ENCODE measurements at regions not wholly inside any gene's neighbourhood (a gene's known extent, or its start where the extent isn't known, plus 50 kb on each side); places are given as distances from the start of the nearest gene placed in this dataset.

GRCh38 chr14:95597784-95598211 lies 62.9 kb downstream of the GLRX5 start:
- no peak overlapping the region for H3K4me3 ChIP-seq (ENCODE audit: low read length)
- peak overlapping the region; percentile 31 for H3K4me2 ChIP-seq (ENCODE audit: low read length)
- H3K4me1 ChIP-seq (ENCODE audit: control insufficient read depth, insufficient read depth, low read length): no peaks in the 10 kb centered on the region
- no peak overlapping the region for H3K9ac ChIP-seq (ENCODE audit: low read depth, low read length)
- H3K27me3 ChIP-seq (ENCODE audit: control insufficient read depth, insufficient read depth, low read length): peaks cover 8% of the 10 kb centered on the region
- no peaks in the 10 kb centered on the region for H3K36me3 ChIP-seq (ENCODE audit: insufficient read depth, low read length)
- H3K9me3 ChIP-seq (replicated peaks; ENCODE audit: low read length): no peaks in the 10 kb centered on the region

- Histone ChIP-seq H3K4me3 (ENCODE audit: low read length) (no peak overlapping the region), H3K9me3 (replicated peaks; ENCODE audit: low read length) (no peaks in the 10 kb centered on the region), H3K4me2 (ENCODE audit: low read length) (no peak overlapping the region), H3K27me3 (ENCODE audit: control insufficient read depth, insufficient read depth, low read length) (peaks cover 10% of the 10 kb centered on the region), H3K36me3 (ENCODE audit: insufficient read depth, low read length) (no peaks in the 10 kb centered on the region), H3K4me1 (ENCODE audit: control insufficient read depth, insufficient read depth, low read length) (no peaks in the 10 kb centered on the region), H3K9ac (ENCODE audit: low read depth, low read length) (no peak overlapping the region)
These were observed 66.8 kb downstream of the GLRX5 start for GRCh38 chr14:95601650-95602049.

GRCh38 chr14:95603415-95603814 lies 68.6 kb downstream of the GLRX5 start:
- Histone ChIP-seq H3K4me1 (ENCODE audit: control insufficient read depth, insufficient read depth, low read length) (no peaks in the 10 kb centered on the region), H3K9ac (ENCODE audit: low read depth, low read length) (no peak overlapping the region), H3K27me3 (ENCODE audit: control insufficient read depth, insufficient read depth, low read length) (peaks cover 8% of the 10 kb centered on the region), H3K4me2 (ENCODE audit: low read length) (no peak overlapping the region), H3K9me3 (replicated peaks; ENCODE audit: low read length) (no peaks in the 10 kb centered on the region), H3K36me3 (ENCODE audit: insufficient read depth, low read length) (no peaks in the 10 kb centered on the region), H3K4me3 (ENCODE audit: low read length) (no peak overlapping the region)

- H3K36me3 ChIP-seq (ENCODE audit: insufficient read depth, low read length): no peaks in the 10 kb centered on the region
- H3K4me3 ChIP-seq (ENCODE audit: low read length): no peak overlapping the region
- H3K4me1 ChIP-seq (ENCODE audit: control insufficient read depth, insufficient read depth, low read length): no peaks in the 10 kb centered on the region
- H3K27me3 ChIP-seq (ENCODE audit: control insufficient read depth, insufficient read depth, low read length): peaks cover 8% of the 10 kb centered on the region
- H3K9ac ChIP-seq (ENCODE audit: low read depth, low read length): no peak overlapping the region
- H3K9me3 ChIP-seq (replicated peaks; ENCODE audit: low read length): no peaks in the 10 kb centered on the region
- no peak overlapping the region for H3K4me2 ChIP-seq (ENCODE audit: low read length)
These were observed 71.4 kb downstream of the GLRX5 start for GRCh38 chr14:95606266-95606665.

GRCh38 chr14:95608637-95609235 lies 73.9 kb downstream of the GLRX5 start:
- Histone ChIP-seq H3K27me3 (ENCODE audit: control insufficient read depth, insufficient read depth, low read length) (peaks cover 8% of the 10 kb centered on the region), H3K9me3 (replicated peaks; ENCODE audit: low read length) (no peaks in the 10 kb centered on the region), H3K4me3 (ENCODE audit: low read length) (no peak overlapping the region), H3K4me2 (ENCODE audit: low read length) (no peak overlapping the region), H3K36me3 (ENCODE audit: insufficient read depth, low read length) (no peaks in the 10 kb centered on the region), H3K9ac (ENCODE audit: low read depth, low read length) (no peak overlapping the region), H3K4me1 (ENCODE audit: control insufficient read depth, insufficient read depth, low read length) (no peaks in the 10 kb centered on the region)

DNA sequence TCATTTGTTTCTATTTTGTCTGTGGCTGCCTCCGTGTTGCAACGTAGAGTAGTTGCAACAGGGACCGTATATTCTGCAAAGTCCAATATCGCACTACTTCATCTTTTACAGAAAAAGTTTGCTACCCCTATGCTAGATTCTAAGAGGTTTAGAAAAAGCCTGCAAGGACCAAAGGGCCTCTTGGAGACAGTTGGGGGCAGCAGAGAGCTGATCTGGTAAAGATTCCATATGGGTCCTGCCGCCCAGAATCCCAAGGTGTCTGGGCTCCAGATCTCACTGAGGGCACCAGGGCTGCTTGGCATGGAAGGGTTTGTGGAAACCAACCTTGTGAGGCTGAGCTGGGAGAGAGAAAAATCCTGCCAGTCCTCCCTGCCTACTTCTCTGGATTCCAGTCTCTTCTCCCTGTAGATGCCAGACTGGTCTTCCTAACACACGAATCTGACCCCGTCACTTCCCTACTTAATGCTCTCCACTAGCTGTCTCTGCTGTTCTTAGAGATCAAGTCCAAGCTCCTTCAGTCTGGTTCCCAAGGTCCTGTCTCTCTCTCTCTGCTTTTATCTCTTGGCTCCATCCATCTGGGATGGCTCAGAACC lies 74.6 kb downstream of the GLRX5 start:
- no peaks in the 10 kb centered on the region for H3K9me3 ChIP-seq (replicated peaks; ENCODE audit: low read length)
- no peak overlapping the region for H3K4me2 ChIP-seq (ENCODE audit: low read length)
- H3K36me3 ChIP-seq (ENCODE audit: insufficient read depth, low read length): no peaks in the 10 kb centered on the region
- no peak overlapping the region for H3K9ac ChIP-seq (ENCODE audit: low read depth, low read length)
- no peaks in the 10 kb centered on the region for H3K4me1 ChIP-seq (ENCODE audit: control insufficient read depth, insufficient read depth, low read length)
- H3K27me3 ChIP-seq (ENCODE audit: control insufficient read depth, insufficient read depth, low read length): peaks cover 8% of the 10 kb centered on the region
- H3K4me3 ChIP-seq (ENCODE audit: low read length): no peak overlapping the region

DNA sequence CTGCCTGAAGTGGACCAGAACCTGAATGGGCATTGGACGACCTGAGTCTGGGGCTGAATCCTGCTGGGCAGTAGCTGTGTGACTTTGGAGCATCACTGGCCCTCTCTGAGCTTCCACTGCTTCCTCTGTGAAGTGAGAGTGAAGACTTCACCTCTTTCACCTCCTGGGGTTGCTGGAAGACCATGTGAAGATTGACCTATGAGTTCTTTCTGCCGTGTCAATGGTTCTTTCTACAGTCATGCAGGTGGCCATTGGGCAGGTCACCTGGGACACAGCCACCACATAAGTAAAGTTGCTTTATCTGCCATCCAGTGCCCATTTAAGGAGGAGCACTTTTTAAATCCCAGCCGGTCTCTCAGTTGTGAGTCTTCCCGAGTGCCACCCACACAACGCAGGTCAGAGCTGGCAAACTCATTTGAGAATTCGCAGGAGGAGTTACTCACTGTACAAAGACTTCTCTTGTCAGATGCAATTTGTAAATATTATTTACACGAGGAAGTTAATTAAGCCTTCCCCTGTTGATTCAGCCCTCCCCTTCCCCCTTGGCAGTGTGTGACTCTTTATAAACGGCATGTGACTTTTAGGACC lies 74.8 kb upstream of the TCL1B start:
- H3K4me1 ChIP-seq (ENCODE audit: control insufficient read depth, insufficient read depth, low read length): no peaks in the 10 kb centered on the region
- peaks cover 8% of the 10 kb centered on the region for H3K27me3 ChIP-seq (ENCODE audit: control insufficient read depth, insufficient read depth, low read length)
- H3K9ac ChIP-seq (ENCODE audit: low read depth, low read length): no peak overlapping the region
- H3K9me3 ChIP-seq (replicated peaks; ENCODE audit: low read length): no peaks in the 10 kb centered on the region
- H3K4me2 ChIP-seq (ENCODE audit: low read length): no peak overlapping the region
- H3K4me3 ChIP-seq (ENCODE audit: low read length): no peak overlapping the region
- no peaks in the 10 kb centered on the region for H3K36me3 ChIP-seq (ENCODE audit: insufficient read depth, low read length)

DNA sequence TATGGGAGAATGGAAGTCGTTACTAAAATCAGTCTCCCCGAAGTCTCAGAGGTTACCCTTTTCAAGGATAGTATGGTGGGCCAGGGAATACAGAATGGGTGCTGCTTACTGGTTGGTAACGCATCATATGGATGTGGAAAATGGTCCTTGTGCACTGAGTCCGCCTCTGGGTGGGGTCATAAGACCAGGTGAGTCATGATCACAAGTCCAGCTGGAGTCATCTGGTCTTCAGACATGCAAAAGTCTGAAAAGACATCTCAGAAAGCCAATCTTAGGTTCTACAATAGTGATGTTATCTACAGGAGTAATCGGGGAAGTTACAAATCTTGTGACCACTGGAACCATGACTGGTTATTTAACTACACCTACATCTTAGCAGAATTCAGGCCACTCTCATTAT lies 71.9 kb upstream of the TCL1B start:
- no peaks in the 10 kb centered on the region for H3K4me1 ChIP-seq (ENCODE audit: control insufficient read depth, insufficient read depth, low read length)
- no peaks in the 10 kb centered on the region for H3K27me3 ChIP-seq (ENCODE audit: control insufficient read depth, insufficient read depth, low read length)
- H3K4me3 ChIP-seq (ENCODE audit: low read length): no peak overlapping the region
- H3K9me3 ChIP-seq (replicated peaks; ENCODE audit: low read length): no peaks in the 10 kb centered on the region
- no peak overlapping the region for H3K4me2 ChIP-seq (ENCODE audit: low read length)
- H3K36me3 ChIP-seq (ENCODE audit: insufficient read depth, low read length): no peaks in the 10 kb centered on the region
- no peak overlapping the region for H3K9ac ChIP-seq (ENCODE audit: low read depth, low read length)

- Histone ChIP-seq H3K9ac (ENCODE audit: low read depth, low read length) (no peak overlapping the region), H3K4me2 (ENCODE audit: low read length) (no peak overlapping the region)
These were observed 69.5 kb upstream of the TCL1B start for GRCh38 chr14:95616745-95617144.

GRCh38 chr14:95619785-95620417 lies 66.3 kb upstream of the TCL1B start:
- Histone ChIP-seq H3K4me3 (ENCODE audit: low read length) (no peak overlapping the region), H3K9ac (ENCODE audit: low read depth, low read length) (no peak overlapping the region), H3K36me3 (ENCODE audit: insufficient read depth, low read length) (no peaks in the 10 kb centered on the region), H3K4me1 (ENCODE audit: control insufficient read depth, insufficient read depth, low read length) (no peaks in the 10 kb centered on the region), H3K4me2 (ENCODE audit: low read length) (no peak overlapping the region), H3K27me3 (ENCODE audit: control insufficient read depth, insufficient read depth, low read length) (no peaks in the 10 kb centered on the region), H3K9me3 (replicated peaks; ENCODE audit: low read length) (no peaks in the 10 kb centered on the region)

More at GRCh38 chr14:95616745-95617144, 69.5 kb upstream of the TCL1B start:
- H3K4me1 ChIP-seq (ENCODE audit: control insufficient read depth, insufficient read depth, low read length): no peaks in the 10 kb centered on the region
- no peak overlapping the region for H3K4me3 ChIP-seq (ENCODE audit: low read length)
- H3K9me3 ChIP-seq (replicated peaks; ENCODE audit: low read length): no peaks in the 10 kb centered on the region
- no peaks in the 10 kb centered on the region for H3K27me3 ChIP-seq (ENCODE audit: control insufficient read depth, insufficient read depth, low read length)
- no peaks in the 10 kb centered on the region for H3K36me3 ChIP-seq (ENCODE audit: insufficient read depth, low read length)

- Histone ChIP-seq H3K4me1 (ENCODE audit: control insufficient read depth, insufficient read depth, low read length) (no peaks in the 10 kb centered on the region), H3K4me2 (ENCODE audit: low read length) (no peak overlapping the region), H3K36me3 (ENCODE audit: insufficient read depth, low read length) (no peaks in the 10 kb centered on the region), H3K9ac (ENCODE audit: low read depth, low read length) (no peak overlapping the region), H3K4me3 (ENCODE audit: low read length) (no peak overlapping the region), H3K27me3 (ENCODE audit: control insufficient read depth, insufficient read depth, low read length) (no peaks in the 10 kb centered on the region), H3K9me3 (replicated peaks; ENCODE audit: low read length) (no peaks in the 10 kb centered on the region)
These were observed 65.6 kb upstream of the TCL1B start for GRCh38 chr14:95620659-95621059.

All from skeletal muscle satellite cell (primary cell).